Fibroblast of lung (primary cell): ENCODE measurements at regions not wholly inside any gene's neighbourhood (a gene's known extent, or its start where the extent isn't known, plus 50 kb on each side); places are given as distances from the start of the nearest gene placed in this dataset.

Experiments
- EZH2 ChIP-seq: IDR thresholded peaks from 2 replicates; pipeline ENCODE4 v1.5.1; 2012; ENCODE audit warnings: low read length, control low read depth, mild to moderate bottlenecking; ENCODE audit errors: missing control alignments
- TF ChIP-seq, protein P1 (sequence below), 2 donors: IDR thresholded peaks in 1 of 2; conservative IDR thresholded peaks in 1 of 2; 1 replicate in 1 of 2; 2 replicates in 1 of 2; pipeline ENCODE4 v1.5.1; 2011 to 2012; ENCODE audit warnings: low read length in 2 of 2, control low read depth in 1 of 2, inconsistent platforms in 1 of 2, low read depth in 1 of 2, mild to moderate bottlenecking in 1 of 2

DNA sequence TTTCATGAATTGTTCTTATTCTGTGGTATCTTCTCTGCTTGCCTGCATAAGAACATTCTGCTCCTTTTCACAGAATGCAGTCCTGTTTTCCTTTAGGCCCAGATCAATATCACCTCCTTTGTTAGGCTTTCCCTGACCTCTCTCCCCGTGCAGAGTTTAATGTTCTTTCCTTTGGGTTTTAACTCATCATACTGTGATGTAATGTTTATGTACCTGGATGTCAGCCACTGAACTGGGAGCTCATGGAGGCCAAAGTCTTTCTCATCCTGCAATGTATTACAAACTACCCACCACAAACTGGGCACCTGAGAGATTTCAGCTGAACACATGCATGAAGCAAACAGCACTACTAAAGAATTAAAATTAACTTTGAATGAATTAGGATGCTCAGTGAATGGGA lies 192.8 kb upstream of the RORA start:
- TF ChIP-seq, protein P1, sequence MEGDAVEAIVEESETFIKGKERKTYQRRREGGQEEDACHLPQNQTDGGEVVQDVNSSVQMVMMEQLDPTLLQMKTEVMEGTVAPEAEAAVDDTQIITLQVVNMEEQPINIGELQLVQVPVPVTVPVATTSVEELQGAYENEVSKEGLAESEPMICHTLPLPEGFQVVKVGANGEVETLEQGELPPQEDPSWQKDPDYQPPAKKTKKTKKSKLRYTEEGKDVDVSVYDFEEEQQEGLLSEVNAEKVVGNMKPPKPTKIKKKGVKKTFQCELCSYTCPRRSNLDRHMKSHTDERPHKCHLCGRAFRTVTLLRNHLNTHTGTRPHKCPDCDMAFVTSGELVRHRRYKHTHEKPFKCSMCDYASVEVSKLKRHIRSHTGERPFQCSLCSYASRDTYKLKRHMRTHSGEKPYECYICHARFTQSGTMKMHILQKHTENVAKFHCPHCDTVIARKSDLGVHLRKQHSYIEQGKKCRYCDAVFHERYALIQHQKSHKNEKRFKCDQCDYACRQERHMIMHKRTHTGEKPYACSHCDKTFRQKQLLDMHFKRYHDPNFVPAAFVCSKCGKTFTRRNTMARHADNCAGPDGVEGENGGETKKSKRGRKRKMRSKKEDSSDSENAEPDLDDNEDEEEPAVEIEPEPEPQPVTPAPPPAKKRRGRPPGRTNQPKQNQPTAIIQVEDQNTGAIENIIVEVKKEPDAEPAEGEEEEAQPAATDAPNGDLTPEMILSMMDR (conservative IDR thresholded peaks at IDR 0.05 in 1 of 2, IDR thresholded peaks at IDR 0.05 in 1 of 2; ENCODE audit: low read depth in 1 of 2, low read length in 2 of 2): no peak
- TF ChIP-seq EZH2: no peak
